ENCODE measurements at regions not wholly inside any gene's neighbourhood (a gene's known extent, or its start where the extent isn't known, plus 50 kb on each side); places are given as distances from the start of the nearest gene placed in this dataset.

GRCh38 chr3:148344521-148344920 is 353.2 kb upstream of the AGTR1 start:
- H3K4me3 ChIP-seq = no peak overlapping the region
- no peak for TF ChIP-seq CTCF (IDR thresholded peaks at IDR 0.05)
- no peaks in the 10 kb centered on the region for H3K36me3 ChIP-seq
- H3K9me3 ChIP-seq = no peaks in the 10 kb centered on the region
- intact Hi-C loops (cut with DNase I) = no loop called here
- no peaks in the 10 kb centered on the region for H3K4me1 ChIP-seq
- H3K27ac ChIP-seq = no peak overlapping the region
- H3K27me3 ChIP-seq = no peaks in the 10 kb centered on the region
- DNase-seq (ENCODE audit: low spot score in 2 of 2) = no peak

GRCh38 chr3:148360051-148360450 is 337.7 kb upstream of the AGTR1 start:
- H3K27me3 ChIP-seq = no peaks in the 10 kb centered on the region
- intact Hi-C loops (cut with DNase I) = no loop called here
- no peak for TF ChIP-seq CTCF (IDR thresholded peaks at IDR 0.05)

GRCh38 chr3:148366743-148367410 is 330.8 kb upstream of the AGTR1 start:
- no peak overlapping the region for H3K4me3 ChIP-seq
- H3K36me3 ChIP-seq = no peaks in the 10 kb centered on the region
- H3K4me1 ChIP-seq = no peaks in the 10 kb centered on the region
- DNase-seq (ENCODE audit: low spot score in 2 of 2) = no peak
- intact Hi-C loops (cut with DNase I) = no loop called here
- H3K27ac ChIP-seq = no peak overlapping the region
- no peaks in the 10 kb centered on the region for H3K27me3 ChIP-seq
- no peak for TF ChIP-seq CTCF (IDR thresholded peaks at IDR 0.05)
- no peaks in the 10 kb centered on the region for H3K9me3 ChIP-seq

More at GRCh38 chr3:148360051-148360450, 337.7 kb upstream of the AGTR1 start:
- no peaks in the 10 kb centered on the region for H3K36me3 ChIP-seq
- H3K9me3 ChIP-seq = no peaks in the 10 kb centered on the region
- no peak overlapping the region for H3K4me3 ChIP-seq
- H3K4me1 ChIP-seq = no peaks in the 10 kb centered on the region
- DNase-seq (ENCODE audit: low spot score in 2 of 2) = no peak
- no peak overlapping the region for H3K27ac ChIP-seq

- Histone ChIP-seq H3K36me3 (no peaks in the 10 kb centered on the region), H3K27me3 (no peaks in the 10 kb centered on the region), H3K4me1 (no peaks in the 10 kb centered on the region), H3K9me3 (no peaks in the 10 kb centered on the region), H3K27ac (no peak overlapping the region), H3K4me3 (no peak overlapping the region)
- TF ChIP-seq CTCF (IDR thresholded peaks at IDR 0.05) = no peak
- intact Hi-C loops (cut with DNase I) = no loop called here
- no peak for DNase-seq (ENCODE audit: low spot score in 2 of 2)
Measured at GRCh38 chr3:148367756-148368155, 329.9 kb upstream of the AGTR1 start.

GRCh38 chr3:148369381-148369780 is 328.3 kb upstream of the AGTR1 start:
- DNase-seq (ENCODE audit: low spot score in 2 of 2) = no peak
- Histone ChIP-seq H3K4me1 (no peaks in the 10 kb centered on the region), H3K4me3 (no peak overlapping the region), H3K36me3 (no peaks in the 10 kb centered on the region), H3K27me3 (no peaks in the 10 kb centered on the region), H3K9me3 (no peaks in the 10 kb centered on the region), H3K27ac (no peak overlapping the region)
- intact Hi-C loops (cut with DNase I) = no loop called here
- no peak for TF ChIP-seq CTCF (IDR thresholded peaks at IDR 0.05)

Data from ascending aorta (tissue), 2 donors.